ENCODE measurements at regions not wholly inside any gene's neighbourhood (a gene's known extent, or its start where the extent isn't known, plus 50 kb on each side); places are given as distances from the start of the nearest gene placed in this dataset.

- no peak for DNase-seq (ENCODE audit: extremely low read depth in 1 of 11, low read depth in 9 of 11, low spot score in 4 of 11)
These were observed 63.6 kb downstream of the PCDH7 start for GRCh38 chr4:30783751-30784150.

GRCh38 chr4:30789219-30789671 is 69.1 kb downstream of the PCDH7 start:
- DNase-seq (ENCODE audit: extremely low read depth in 1 of 11, low read depth in 9 of 11, low spot score in 4 of 11): peak in 7 of 11 donors; percentile 29 to 71 (median 51)

DNA sequence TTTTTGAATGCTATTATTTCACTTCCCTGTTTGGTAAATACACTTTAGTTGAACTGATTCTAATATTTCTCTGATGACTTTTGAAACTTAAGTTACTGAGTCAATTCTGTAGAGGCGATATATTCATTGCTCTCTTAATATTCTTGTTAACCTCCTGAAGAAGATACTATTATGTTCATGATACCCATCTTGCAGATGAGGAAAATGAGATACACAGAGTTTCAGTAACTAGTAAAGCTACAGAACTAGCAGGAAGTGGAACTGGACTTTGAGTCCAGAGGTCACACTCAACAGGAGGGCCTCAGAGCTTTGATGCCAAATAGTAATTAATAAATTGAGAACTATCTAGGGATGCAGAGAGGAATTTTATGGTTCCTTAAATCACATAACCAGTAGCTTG is 70.0 kb downstream of the PCDH7 start:
- DNase-seq (ENCODE audit: extremely low read depth in 1 of 11, low read depth in 9 of 11, low spot score in 4 of 11): no peak

DNA sequence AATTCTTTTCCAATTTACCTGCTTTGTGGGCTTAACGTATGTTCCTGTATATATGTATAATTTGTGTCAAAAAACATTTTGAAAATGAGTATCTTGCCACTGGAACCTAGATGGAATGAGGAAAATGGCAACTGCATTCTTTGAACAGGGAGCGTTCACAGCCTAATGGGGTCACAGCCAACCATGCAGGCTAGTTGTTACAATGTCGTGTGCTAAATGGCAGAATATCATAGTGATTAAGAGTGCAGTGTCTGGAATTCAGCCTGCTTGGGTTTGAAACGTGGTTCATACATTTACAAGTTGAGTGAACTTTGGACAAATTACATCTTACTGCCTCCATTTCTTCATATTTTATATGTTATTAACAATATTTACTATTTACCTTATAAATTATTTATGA is 70.8 kb downstream of the PCDH7 start:
- DNase-seq (ENCODE audit: extremely low read depth in 1 of 11, low read depth in 9 of 11, low spot score in 4 of 11): no peak

DNA sequence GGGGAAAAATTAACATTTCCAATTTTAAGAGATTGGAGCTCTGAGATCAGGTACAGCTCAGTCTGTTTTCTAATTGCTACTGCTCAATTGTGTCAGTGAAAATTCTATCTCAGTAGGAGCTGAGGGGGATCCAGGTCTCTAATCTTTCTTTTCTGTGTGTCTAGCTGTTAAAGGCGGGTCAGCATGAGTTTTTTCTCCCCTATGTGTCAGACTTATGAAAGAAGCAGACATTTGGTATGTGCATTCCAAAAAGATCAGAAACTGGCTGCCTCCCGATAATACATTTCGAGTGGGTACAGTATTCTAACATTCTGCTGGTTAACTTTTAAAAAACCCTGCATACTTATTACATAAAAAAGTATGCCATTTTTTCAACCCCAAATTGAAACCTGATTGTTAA is 72.4 kb downstream of the PCDH7 start:
- DNase-seq (ENCODE audit: extremely low read depth in 1 of 11, low read depth in 9 of 11, low spot score in 4 of 11): no peak

DNA sequence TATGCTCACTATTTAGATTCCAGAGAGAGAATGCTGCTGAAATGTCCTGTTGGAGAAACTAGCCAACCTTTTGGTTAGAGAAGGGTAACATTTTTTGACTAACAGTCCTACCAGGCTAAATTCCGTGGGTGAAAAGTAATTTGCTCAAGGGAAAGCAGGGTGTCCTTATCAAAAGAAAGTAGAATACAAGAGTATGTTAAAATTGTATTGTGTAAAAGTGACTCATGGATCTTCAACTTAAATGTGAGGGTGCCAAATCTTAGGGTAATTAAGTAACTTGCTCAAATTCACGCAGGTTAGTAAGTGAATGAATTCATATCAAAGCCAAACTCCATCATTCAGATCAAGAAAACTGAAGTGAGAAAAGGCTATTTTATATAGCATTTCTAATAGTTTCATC is 81.7 kb downstream of the PCDH7 start:
- DNase-seq (ENCODE audit: extremely low read depth in 1 of 11, low read depth in 9 of 11, low spot score in 4 of 11): no peak

- DNase-seq (ENCODE audit: extremely low read depth in 1 of 11, low read depth in 9 of 11, low spot score in 4 of 11): no peak
These were observed 82.6 kb downstream of the PCDH7 start for GRCh38 chr4:30802622-30803323.

- no peak for DNase-seq (ENCODE audit: extremely low read depth in 1 of 11, low read depth in 9 of 11, low spot score in 4 of 11)
These were observed 88.1 kb downstream of the PCDH7 start for GRCh38 chr4:30808276-30808675.

GRCh38 chr4:30811296-30811695 is 91.1 kb downstream of the PCDH7 start:
- no peak for DNase-seq (ENCODE audit: extremely low read depth in 1 of 11, low read depth in 9 of 11, low spot score in 4 of 11)

DNA sequence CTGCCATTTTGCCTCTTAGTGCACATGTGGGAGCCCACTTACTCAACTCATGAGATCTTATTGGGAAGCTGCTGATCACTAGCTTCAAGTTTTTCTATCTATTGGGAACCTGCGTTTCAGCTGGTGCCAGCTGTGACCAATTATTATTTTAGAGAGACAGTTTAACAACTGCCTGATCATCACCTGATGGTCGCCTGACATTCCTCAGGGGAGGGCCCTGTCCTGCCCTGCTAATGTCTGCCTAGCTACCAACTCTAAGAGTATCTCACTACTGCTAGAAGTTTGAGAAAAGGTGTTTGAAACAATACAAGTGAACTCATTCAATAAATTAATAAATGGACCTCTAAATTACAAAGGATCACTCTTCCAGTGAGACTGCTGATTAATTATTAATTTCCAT is 95.5 kb downstream of the PCDH7 start:
- DNase-seq (ENCODE audit: extremely low read depth in 1 of 11, low read depth in 9 of 11, low spot score in 4 of 11): no peak

- no peak for DNase-seq (ENCODE audit: extremely low read depth in 1 of 11, low read depth in 9 of 11, low spot score in 4 of 11)
These were observed 97.3 kb downstream of the PCDH7 start for GRCh38 chr4:30817447-30817846.

- no peak for DNase-seq (ENCODE audit: extremely low read depth in 1 of 11, low read depth in 9 of 11, low spot score in 4 of 11)
These were observed 98.4 kb downstream of the PCDH7 start for GRCh38 chr4:30818541-30818940.

DNA sequence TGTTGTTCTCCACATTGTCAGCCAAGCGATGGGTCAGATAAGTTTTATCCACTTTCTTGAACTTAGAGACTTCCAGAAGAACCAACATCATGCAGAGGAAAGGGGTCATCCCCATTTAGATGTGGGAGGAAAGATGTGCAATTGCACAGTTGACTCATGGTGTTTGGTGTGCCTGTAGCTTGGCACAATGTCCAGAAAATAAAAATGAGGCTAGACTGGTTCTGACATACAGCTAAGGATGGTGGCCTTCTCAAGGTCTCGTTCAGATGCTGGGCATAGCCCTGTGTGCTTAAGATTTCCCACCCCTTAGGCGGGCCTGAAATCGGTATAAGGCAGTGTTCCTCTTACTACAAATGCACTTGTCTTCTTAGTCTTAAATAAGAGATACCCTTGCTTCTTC is 101.1 kb downstream of the PCDH7 start:
- no peak for DNase-seq (ENCODE audit: extremely low read depth in 1 of 11, low read depth in 9 of 11, low spot score in 4 of 11)

DNA sequence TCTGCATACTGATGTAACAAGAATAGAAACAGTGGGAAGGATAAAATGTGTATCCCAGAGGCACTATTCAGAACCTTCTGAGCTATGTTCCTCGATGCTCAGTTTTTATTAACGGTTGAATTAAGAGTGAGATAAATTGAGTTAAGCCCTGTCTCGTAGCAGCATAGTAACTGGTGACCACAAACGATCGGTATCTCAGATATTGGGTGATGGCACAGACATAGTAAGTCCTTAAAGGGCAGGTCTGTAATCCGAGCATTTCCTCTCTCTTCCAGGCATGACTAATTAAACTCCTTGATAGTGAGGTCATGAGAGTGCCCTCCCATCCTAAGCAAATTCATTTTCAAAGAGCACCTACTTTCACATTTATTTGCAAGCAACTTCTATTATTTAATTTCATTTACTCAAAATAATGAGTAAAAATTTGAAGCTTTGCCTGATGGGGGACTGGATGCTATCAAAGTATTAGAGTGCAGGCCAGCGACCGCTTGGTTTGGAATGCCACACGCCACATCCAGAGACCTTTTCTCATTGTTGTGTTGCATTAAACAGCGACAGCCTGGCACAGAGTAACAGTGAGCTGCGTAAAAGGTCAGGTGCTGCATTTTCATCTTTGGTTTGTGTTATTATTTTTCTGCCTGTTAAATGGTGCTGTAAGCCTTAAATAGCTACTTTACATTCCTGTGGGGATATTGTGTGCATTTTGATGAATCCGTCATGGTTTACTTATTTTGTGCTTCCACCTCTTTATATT is 101.9 kb downstream of the PCDH7 start:
- DNase-seq (ENCODE audit: extremely low read depth in 1 of 11, low read depth in 9 of 11, low spot score in 4 of 11): no peak

DNA sequence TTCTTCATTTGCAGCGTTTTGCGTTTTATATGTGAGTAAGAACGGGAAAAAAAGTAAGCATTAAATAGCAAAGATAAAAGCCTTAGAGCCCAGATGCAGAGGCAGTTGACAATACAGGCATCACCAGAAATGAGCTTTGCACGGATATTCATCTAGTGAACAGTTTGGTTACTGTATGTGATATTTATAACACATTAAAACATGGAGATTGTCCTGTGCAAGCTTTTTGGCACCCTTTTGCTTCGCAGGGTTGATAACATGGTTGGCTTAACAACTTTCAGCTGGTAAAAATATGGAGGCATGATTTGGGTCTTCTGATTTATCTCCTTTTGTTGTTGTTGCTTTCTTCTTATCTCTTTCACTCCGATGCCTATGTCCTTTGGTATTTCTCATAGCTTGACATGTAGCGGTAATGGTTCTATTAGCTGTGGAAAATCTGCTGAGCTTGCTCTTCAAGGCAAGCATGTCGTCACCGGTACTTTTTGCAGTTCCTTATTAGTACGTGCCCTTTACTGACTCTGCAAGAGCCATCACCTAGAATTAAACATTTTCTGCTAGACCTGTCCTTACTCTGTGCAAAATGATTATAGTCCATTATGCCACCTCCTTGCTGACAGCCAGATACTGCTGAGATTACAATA is 102.9 kb downstream of the PCDH7 start:
- no peak for DNase-seq (ENCODE audit: extremely low read depth in 1 of 11, low read depth in 9 of 11, low spot score in 4 of 11)

DNA sequence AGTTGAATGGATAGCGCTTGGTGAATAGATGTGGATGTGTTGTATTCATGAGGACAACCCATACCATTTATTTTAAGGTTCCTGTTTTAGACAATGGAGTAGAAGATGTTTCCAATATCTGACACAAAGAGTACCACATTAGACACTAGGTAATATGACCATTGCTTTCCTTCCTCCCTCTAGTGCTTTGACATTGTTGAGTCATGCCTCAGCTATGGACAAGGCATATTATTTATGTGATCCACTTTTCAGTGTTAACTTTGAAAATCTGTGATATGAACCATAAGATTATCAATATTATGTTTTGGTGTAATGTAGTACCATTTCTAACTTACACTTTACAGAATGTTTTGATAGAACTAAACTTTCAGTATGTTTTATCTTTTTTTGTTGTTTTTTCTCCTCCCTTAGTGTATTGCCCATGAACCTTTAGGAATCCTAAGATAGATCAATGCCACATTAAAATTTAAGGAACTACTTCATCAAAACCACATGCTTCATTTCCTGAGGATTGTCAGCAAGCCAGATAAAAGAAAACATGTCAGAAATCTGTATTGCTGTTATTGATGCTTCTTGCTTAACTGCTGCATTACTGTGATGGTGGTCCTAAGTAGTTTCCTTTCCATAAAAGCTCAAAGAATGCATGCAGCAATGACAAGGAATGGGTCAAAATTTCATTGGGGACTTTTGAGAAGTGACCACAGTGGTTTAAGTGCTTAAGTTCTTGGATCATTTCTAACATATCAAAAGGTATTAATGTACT is 105.0 kb downstream of the PCDH7 start:
- no peak for DNase-seq (ENCODE audit: extremely low read depth in 1 of 11, low read depth in 9 of 11, low spot score in 4 of 11)

DNA sequence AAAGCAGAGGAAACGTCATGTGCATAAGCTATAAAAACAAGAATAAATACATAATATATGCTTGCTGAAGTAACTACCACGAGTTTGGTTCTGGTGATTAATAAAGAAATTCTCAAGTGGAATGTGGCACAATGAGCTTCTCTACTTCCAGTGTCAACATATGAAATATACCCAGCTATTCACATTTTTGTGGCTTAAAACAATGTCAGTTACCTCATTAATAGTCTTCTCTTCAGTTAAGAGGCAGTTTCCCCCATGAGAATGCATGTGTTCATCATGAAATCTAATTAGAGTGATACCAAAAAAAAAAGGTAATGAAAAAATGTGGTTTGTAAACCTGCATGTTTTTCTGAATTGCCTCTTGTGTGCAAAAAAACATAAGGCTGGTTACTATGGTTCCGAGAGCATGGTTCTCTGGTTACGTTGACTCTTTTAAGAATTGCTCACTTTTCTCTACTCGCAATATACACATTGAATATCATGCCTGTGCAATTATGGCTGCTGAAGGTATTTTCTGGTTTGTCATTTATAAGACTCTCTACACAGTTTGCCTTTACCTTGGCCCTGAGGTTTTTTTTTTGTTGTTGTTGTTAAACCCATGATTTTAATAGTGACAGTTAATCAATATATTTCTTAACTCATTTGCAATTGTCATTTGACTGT is 108.2 kb downstream of the PCDH7 start:
- DNase-seq (ENCODE audit: extremely low read depth in 1 of 11, low read depth in 9 of 11, low spot score in 4 of 11): no peak

GRCh38 chr4:30832639-30833038 is 112.5 kb downstream of the PCDH7 start:
- DNase-seq (ENCODE audit: extremely low read depth in 1 of 11, low read depth in 9 of 11, low spot score in 4 of 11): no peak

DNA sequence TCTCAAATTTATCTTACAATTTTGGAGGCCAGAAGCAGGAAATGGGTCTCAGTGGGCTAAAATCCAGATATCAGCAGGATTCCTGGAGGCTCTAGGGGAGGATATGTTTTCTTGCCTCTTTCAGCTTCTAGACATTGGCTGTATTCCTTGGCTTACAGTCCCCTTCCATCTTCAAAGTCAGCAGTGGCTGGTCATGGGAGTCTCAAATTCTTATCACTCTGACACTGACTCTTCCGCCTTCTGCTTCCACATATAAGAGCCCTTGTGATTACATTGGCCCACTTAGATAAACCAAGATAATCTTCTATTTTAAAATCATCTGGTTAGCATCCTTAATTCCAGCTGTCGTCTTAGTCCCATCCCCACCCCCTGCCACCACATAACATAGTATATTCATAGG is 113.0 kb downstream of the PCDH7 start:
- DNase-seq (ENCODE audit: extremely low read depth in 1 of 11, low read depth in 9 of 11, low spot score in 4 of 11): no peak
